Neural cell (in vitro differentiated cells): ENCODE measurements at regions not wholly inside any gene's neighbourhood (a gene's known extent, or its start where the extent isn't known, plus 50 kb on each side); places are given as distances from the start of the nearest gene placed in this dataset.

Experiments
- CTCF ChIP-seq: fragments of 450-650 bp; IDR thresholded peaks from 2 replicates; pipeline ENCODE4 v1.5.1; 2014; ENCODE audit warnings: antibody characterized with exemption, mild to moderate bottlenecking, moderate library complexity; ENCODE audit not compliant: poor library complexity, severe bottlenecking
- MXI1 ChIP-seq: fragments of 450-650 bp; conservative IDR thresholded peaks from 2 replicates; pipeline ENCODE4 v1.6.1; 2014; ENCODE audit warnings: antibody characterized with exemption, mild to moderate bottlenecking; ENCODE audit not compliant: poor library complexity, severe bottlenecking

DNA sequence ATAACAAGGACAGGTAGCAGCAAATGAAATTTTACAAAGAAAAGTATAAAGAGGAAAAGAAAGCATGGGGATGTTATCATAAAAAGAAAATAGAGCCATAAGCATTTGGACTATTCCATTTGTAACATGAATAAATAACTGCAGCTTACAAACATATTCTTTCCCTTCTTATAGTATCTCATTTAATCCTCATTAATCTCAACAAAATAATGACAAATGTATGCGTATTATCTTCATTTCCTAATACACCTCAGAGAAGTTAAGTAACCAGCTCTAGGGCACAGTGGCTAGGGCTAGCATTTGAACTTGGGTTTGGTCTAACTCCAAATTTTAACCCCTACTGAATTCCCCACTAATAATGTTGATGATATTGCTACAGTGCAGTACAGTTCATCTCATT is 175.5 kb upstream of the POU5F2 start:
- TF ChIP-seq CTCF (no peak), MXI1 (no peak)
